ENCODE measurements at regions not wholly inside any gene's neighbourhood (a gene's known extent, or its start where the extent isn't known, plus 50 kb on each side); places are given as distances from the start of the nearest gene placed in this dataset.
"Not testable (repeated sequence)": the region's sequence is repeated elsewhere in the genome, so short reads cannot be mapped to it uniquely, and the experiment has no call there.

DNA sequence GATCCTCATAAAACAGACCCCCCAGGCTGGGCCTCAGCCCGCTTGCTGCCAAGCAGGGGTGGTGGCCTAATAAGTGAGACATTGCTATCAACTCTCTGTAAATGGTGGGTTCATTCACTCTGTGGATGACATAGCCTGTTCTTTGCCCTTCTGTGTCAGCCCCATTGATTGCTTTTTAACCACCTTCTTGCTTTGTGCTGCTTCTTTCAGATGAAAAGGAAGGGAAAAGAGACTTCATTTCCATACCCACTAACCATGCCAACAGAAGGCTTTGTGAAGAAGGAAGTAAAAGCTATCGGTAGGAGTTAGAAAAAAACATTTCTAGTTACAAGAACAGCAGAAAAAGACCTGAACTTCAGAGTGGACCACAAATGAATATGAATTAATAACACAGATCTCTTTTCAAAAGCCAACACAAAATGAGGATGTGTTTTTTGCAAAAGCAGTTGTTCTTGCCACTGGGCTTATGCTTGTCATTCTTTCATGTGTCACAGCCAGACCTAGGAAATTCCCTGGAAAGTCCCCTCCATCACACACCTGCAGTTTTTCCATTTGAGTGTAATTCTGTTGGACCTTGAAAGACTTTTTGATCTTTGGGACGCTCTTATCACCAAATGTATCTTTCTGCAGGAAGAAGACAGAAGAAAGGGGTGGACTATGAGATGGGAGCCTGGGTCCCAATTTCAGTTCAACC is 507.7 kb downstream of the CCDC171 start:
- H3K9me3 ChIP-seq (ENCODE audit: insufficient read depth, low read depth, low read length), result no peaks in the 10 kb centered on the region
- peaks cover 12% of the 10 kb centered on the region for H3K4me1 ChIP-seq (ENCODE audit: insufficient read depth, low read length)
- H3K4me3 ChIP-seq (ENCODE audit: low read length), result no peak overlapping the region
- H3K9ac ChIP-seq (ENCODE audit: low read depth, low read length), result no peak overlapping the region
- no peaks in the 10 kb centered on the region for H3K27me3 ChIP-seq (ENCODE audit: insufficient read depth, low read length)
- no peaks in the 10 kb centered on the region for H3K36me3 ChIP-seq (ENCODE audit: insufficient read depth, low read depth, low read length)
- H3K27ac ChIP-seq (ENCODE audit: low read length), result no peak overlapping the region

DNA sequence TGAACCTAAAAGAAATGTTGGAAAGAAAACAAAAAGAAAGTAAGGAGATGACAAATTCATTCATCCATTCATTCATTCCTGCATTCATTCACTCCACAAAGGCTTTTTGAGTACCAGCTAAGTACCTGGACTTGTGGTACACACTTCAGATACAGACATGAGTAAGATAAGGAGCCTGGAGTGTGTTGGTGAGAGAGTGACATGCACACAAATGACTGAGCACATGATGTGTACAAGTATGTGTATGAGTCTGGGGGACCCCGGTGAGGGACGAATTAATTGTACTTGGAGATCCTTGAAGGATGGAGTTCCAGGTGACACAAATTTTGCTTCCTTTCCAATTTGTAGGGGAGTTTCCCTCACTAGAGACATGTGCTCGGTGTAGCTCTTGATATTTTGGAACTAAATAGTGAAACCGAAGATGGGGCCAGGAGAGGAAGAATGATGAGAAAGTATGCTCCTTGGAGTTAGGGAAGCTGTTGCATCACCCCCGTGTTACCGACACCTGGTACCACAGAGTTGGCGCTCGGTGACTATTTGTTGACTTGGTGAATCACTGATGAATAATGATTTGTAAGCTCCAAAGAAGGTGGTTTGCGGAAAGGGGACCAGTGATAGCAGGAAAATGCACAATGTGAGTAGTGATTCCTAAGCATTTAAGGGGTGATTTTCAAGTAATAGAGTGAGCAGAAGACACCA is 509.8 kb downstream of the CCDC171 start:
- Histone ChIP-seq H3K4me3 (ENCODE audit: low read length) (no peak overlapping the region), H3K36me3 (ENCODE audit: insufficient read depth, low read depth, low read length) (no peaks in the 10 kb centered on the region), H3K4me1 (ENCODE audit: insufficient read depth, low read length) (peaks cover 12% of the 10 kb centered on the region), H3K9ac (ENCODE audit: low read depth, low read length) (no peak overlapping the region), H3K27me3 (ENCODE audit: insufficient read depth, low read length) (no peaks in the 10 kb centered on the region), H3K9me3 (ENCODE audit: insufficient read depth, low read depth, low read length) (no peaks in the 10 kb centered on the region), H3K27ac (ENCODE audit: low read length) (no peak overlapping the region)

DNA sequence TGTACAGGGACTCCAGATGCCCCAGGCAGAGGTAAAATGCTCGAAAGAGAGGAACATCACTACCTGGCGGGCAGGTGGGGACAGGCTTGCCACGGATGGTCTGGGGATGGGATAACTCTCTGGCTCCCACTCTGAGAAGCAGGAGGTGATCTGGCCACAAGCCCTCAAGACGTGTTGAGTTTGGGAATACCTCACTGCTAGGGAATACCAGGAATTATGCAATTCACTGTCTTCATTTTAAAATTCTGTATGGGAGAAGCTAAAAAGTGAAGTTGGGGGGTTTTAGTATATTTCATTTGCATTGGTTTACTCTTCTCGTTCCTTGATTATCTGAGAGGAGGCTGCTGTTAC is 510.4 kb downstream of the CCDC171 start:
- no peak overlapping the region for H3K4me3 ChIP-seq (ENCODE audit: low read length)
- H3K9ac ChIP-seq (ENCODE audit: low read depth, low read length), result no peak overlapping the region
- H3K27ac ChIP-seq (ENCODE audit: low read length), result no peak overlapping the region
- peaks cover 12% of the 10 kb centered on the region for H3K4me1 ChIP-seq (ENCODE audit: insufficient read depth, low read length)
- no peaks in the 10 kb centered on the region for H3K9me3 ChIP-seq (ENCODE audit: insufficient read depth, low read depth, low read length)
- no peaks in the 10 kb centered on the region for H3K36me3 ChIP-seq (ENCODE audit: insufficient read depth, low read depth, low read length)
- no peaks in the 10 kb centered on the region for H3K27me3 ChIP-seq (ENCODE audit: insufficient read depth, low read length)

DNA sequence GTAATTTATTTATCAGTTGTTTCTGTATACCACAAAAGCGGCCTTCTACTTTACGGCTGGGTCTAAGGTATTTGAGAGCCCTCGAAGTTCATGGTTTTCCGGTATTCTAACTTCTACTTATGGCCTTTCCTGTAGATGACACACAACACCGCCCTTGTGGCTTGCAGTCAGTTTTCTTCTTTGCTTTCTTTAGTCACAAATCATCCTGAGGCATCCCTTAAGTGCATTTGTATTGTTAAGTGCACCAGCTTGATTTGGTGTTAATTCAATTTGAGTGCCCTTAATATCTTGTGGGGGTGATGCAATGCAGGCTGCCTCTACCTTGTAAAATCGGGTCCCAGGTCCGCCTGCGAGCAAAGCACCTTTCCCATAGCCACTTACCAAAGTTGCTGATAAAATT is 511.9 kb downstream of the CCDC171 start:
- Histone ChIP-seq H3K4me3 (ENCODE audit: low read length) (no peak overlapping the region), H3K36me3 (ENCODE audit: insufficient read depth, low read depth, low read length) (no peaks in the 10 kb centered on the region), H3K9ac (ENCODE audit: low read depth, low read length) (no peak overlapping the region), H3K9me3 (ENCODE audit: insufficient read depth, low read depth, low read length) (no peaks in the 10 kb centered on the region), H3K27me3 (ENCODE audit: insufficient read depth, low read length) (no peaks in the 10 kb centered on the region), H3K27ac (ENCODE audit: low read length) (no peak overlapping the region), H3K4me1 (ENCODE audit: insufficient read depth, low read length) (peaks cover 15% of the 10 kb centered on the region)

DNA sequence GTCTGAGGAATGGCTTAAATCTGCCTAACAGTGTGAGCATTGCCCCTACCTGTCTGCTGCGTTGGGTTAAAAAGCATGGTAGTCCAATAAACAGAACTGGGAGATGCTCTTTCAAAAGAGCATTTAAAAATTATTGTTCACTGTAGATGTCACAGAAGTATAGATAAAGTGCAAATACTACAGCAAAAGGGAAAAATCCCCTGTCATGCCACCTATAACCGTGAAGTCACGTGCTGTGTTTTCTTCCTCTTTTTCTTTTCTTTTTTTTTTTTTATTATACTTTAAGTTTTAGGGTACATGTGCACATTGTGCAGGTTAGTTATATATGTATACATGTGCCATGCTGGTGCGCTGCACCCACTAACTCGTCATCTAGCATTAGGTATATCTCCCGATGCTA is 513.4 kb downstream of the CCDC171 start:
- not testable (repeated sequence) for H3K27ac ChIP-seq (ENCODE audit: low read length); H3K4me1 ChIP-seq (ENCODE audit: insufficient read depth, low read length); H3K9ac ChIP-seq (ENCODE audit: low read depth, low read length); H3K9me3 ChIP-seq (ENCODE audit: insufficient read depth, low read depth, low read length); H3K4me3 ChIP-seq (ENCODE audit: low read length); H3K36me3 ChIP-seq (ENCODE audit: insufficient read depth, low read depth, low read length); H3K27me3 ChIP-seq (ENCODE audit: insufficient read depth, low read length)

DNA sequence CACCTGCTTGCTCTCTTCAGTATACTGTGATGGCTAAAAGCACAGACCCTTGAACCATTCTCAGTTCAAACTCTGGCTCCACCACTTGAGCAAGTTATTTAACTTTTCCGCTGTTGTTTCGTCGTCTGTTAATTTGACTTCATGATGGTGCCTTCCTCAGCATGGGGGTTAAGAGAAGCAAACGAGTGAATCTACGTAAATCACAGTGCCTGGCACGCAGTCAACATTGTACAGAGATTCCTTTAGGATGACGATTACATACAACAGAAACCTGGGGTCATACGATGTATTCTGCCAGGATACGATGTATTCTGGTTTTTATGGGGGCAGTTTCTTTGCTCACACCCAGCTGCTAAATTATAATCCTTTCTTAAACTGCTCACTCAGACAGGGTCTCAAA is 515.6 kb downstream of the CCDC171 start:
- Histone ChIP-seq H3K27ac (ENCODE audit: low read length) (no peak overlapping the region), H3K4me3 (ENCODE audit: low read length) (no peak overlapping the region)

DNA sequence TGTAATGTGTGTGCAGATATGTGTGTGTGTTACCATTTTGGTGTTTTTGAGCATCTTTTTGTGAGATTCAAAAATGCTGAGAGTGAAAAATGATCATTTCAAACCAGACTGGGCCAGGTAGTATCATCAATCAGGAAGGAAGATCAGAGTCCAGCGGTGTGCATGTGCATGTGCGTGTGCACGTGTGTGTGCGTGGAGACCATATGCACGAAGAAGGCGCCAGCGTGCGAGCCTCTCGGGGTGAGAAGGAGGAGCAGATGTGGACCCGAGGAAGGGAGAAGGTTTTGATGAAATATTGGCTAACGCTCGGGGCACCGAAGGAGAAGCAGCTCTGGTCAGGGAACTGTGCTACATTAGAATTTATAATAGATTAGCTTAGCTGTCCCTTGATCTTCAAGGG is 516.4 kb downstream of the CCDC171 start:
- Histone ChIP-seq H3K27ac (ENCODE audit: low read length) (no peak overlapping the region), H3K4me3 (ENCODE audit: low read length) (no peak overlapping the region)

More for the DNA sequence above, 515.6 kb downstream of the CCDC171 start:
- H3K4me1 ChIP-seq (ENCODE audit: insufficient read depth, low read length), result 0 out of 2 replicates have a peak, but pooled peaks cover 3% of the 10 kb centered on the region
- H3K27me3 ChIP-seq (ENCODE audit: insufficient read depth, low read length), result no peaks in the 10 kb centered on the region
- no peaks in the 10 kb centered on the region for H3K36me3 ChIP-seq (ENCODE audit: insufficient read depth, low read depth, low read length)
- no peak overlapping the region for H3K9ac ChIP-seq (ENCODE audit: low read depth, low read length)
- H3K9me3 ChIP-seq (ENCODE audit: insufficient read depth, low read depth, low read length), result no peaks in the 10 kb centered on the region

DNA sequence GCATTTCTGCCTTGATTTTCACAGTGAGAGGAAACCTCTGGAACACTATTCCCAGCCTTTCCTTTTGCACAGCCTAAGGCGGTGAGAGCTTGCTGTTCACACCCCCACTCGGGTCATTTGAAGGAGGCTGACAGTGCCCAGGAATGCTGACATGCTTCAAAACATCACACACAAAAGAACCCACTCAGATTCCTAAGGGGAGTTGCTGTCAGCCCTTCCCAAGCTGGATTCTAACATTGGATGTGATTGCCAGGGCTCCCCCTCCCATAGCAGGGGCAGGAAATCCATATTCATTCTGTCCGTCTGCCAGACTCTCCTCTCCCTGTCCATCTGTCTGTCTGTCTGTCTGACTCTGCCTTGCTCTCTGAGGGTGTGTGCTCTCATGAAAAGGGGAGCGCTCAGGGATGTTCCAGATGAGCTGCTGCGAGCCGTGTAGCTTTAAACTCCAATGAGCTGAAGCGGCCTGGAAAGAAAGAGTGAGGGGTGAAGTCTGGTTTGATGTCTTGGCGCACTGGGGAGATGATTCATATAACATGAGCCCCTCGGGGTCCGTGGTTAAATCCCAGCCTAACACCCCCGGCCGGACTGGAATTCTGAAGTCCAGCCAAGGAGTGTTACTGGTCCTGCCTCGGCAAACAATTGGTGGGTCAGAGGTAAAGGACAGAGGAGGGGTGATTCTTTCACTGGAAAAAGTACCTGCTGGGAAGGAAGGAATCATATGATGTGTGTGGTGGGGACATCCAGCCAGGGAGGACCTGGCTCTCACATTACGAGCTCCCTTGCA is 517.0 kb downstream of the CCDC171 start:
- Histone ChIP-seq H3K27me3 (ENCODE audit: insufficient read depth, low read length) (no peaks in the 10 kb centered on the region), H3K36me3 (ENCODE audit: insufficient read depth, low read depth, low read length) (no peaks in the 10 kb centered on the region), H3K4me3 (ENCODE audit: low read length) (no peak overlapping the region), H3K27ac (ENCODE audit: low read length) (no peak overlapping the region), H3K9me3 (ENCODE audit: insufficient read depth, low read depth, low read length) (no peaks in the 10 kb centered on the region), H3K4me1 (ENCODE audit: insufficient read depth, low read length) (0 out of 2 replicates have a peak, but pooled peaks cover 3% of the 10 kb centered on the region), H3K9ac (ENCODE audit: low read depth, low read length) (no peak overlapping the region)

More for the DNA sequence above, 516.4 kb downstream of the CCDC171 start:
- no peaks in the 10 kb centered on the region for H3K27me3 ChIP-seq (ENCODE audit: insufficient read depth, low read length)
- H3K36me3 ChIP-seq (ENCODE audit: insufficient read depth, low read depth, low read length), result no peaks in the 10 kb centered on the region
- 0 out of 2 replicates have a peak, but pooled peaks cover 3% of the 10 kb centered on the region for H3K4me1 ChIP-seq (ENCODE audit: insufficient read depth, low read length)
- no peak overlapping the region for H3K9ac ChIP-seq (ENCODE audit: low read depth, low read length)
- no peaks in the 10 kb centered on the region for H3K9me3 ChIP-seq (ENCODE audit: insufficient read depth, low read depth, low read length)

DNA sequence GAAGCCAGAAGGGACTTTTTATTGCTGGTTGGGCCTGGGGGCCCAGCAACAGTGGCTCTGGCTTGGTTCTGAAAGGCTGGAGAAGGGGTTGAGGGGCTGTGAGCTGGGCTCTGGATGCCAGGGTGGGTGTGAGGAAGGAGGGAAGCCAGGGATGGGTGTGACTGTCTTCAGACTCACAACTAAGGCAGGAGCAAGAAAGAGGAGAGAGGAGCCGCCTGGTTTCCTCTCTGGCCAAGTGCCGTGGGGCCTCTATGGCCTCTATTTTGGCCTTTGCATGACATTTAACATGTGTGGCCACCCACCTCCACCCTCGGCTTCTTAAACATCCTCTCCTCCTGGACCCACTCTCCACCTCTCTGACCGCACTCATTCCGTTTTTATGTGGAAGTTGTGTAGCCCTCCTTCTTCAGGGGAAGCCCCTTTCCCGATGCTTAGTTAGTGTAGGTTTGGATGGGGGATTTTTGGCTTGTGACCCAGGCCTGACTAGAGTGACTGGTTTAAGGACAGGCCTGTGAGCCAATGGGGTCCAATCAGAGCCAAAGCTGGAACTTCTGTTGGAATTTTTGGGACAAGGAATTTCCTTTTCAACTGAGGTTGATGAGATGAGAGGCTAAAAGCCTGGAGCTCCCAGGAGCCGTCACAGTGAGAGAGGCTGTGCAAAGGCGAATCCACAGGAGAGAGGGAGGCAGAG is 517.8 kb downstream of the CCDC171 start:
- Histone ChIP-seq H3K36me3 (ENCODE audit: insufficient read depth, low read depth, low read length) (no peaks in the 10 kb centered on the region), H3K9ac (ENCODE audit: low read depth, low read length) (no peak overlapping the region), H3K4me1 (ENCODE audit: insufficient read depth, low read length) (0 out of 2 replicates have a peak, but pooled peaks cover 3% of the 10 kb centered on the region), H3K27me3 (ENCODE audit: insufficient read depth, low read length) (no peaks in the 10 kb centered on the region), H3K9me3 (ENCODE audit: insufficient read depth, low read depth, low read length) (no peaks in the 10 kb centered on the region), H3K4me3 (ENCODE audit: low read length) (no peak overlapping the region), H3K27ac (ENCODE audit: low read length) (no peak overlapping the region)

DNA sequence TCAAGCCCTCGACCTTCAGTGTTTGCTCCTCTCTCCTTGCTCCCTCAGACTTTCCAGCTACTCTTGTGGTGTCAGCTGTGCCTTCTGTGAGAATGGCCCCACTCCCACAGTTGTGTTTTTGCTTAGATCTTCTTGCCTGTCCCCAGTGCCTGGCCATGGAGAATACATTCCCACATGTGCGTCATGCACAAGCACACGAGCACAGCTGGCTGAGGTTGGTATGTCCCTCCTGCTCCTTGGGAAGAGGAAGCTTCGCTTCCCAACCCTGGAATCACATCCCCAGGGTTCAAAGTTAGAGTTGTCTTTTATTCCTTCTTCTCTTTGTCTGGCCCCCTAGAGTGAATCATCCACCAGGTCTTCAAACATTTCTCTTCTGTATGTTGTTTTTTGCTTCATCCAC is 518.6 kb downstream of the CCDC171 start:
- Histone ChIP-seq H3K4me1 (ENCODE audit: insufficient read depth, low read length) (0 out of 2 replicates have a peak, but pooled peaks cover 3% of the 10 kb centered on the region), H3K36me3 (ENCODE audit: insufficient read depth, low read depth, low read length) (no peaks in the 10 kb centered on the region), H3K27ac (ENCODE audit: low read length) (no peak overlapping the region), H3K27me3 (ENCODE audit: insufficient read depth, low read length) (no peaks in the 10 kb centered on the region), H3K9ac (ENCODE audit: low read depth, low read length) (no peak overlapping the region), H3K9me3 (ENCODE audit: insufficient read depth, low read depth, low read length) (no peaks in the 10 kb centered on the region), H3K4me3 (ENCODE audit: low read length) (no peak overlapping the region)

DNA sequence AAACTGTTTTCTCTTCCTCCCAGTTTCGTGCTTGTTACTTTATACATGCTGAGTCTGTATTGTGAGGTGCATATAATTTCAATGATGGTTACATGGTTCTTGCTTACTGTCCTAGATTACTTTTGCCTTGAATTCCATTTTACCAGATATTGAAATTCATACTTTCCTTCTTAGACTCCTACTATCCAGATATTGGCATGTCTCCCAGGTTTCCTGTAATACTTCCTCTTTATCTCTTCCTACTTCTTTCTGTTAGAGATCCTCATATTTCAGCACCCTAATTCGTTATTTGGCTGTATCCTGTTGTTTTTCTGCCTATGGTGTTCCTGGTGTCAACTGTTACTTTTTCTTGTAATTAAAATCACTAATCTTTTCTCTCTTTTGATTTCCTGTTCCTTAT is 522.1 kb downstream of the CCDC171 start:
- no peak overlapping the region for H3K27ac ChIP-seq (ENCODE audit: low read length)
- no peaks in the 10 kb centered on the region for H3K27me3 ChIP-seq (ENCODE audit: insufficient read depth, low read length)

More for the DNA sequence above, 522.1 kb downstream of the CCDC171 start:
- Histone ChIP-seq H3K4me1 (ENCODE audit: insufficient read depth, low read length) (no peaks in the 10 kb centered on the region), H3K9me3 (ENCODE audit: insufficient read depth, low read depth, low read length) (no peaks in the 10 kb centered on the region), H3K4me3 (ENCODE audit: low read length) (no peak overlapping the region), H3K36me3 (ENCODE audit: insufficient read depth, low read depth, low read length) (no peaks in the 10 kb centered on the region), H3K9ac (ENCODE audit: low read depth, low read length) (no peak overlapping the region)
